ENCODE measurements at regions not wholly inside any gene's neighbourhood (a gene's known extent, or its start where the extent isn't known, plus 50 kb on each side); places are given as distances from the start of the nearest gene placed in this dataset.

GRCh38 chr3:140752499-140752898 lies 74.6 kb downstream of the TRIM42 start:
- POLR2A ChIA-PET, result no interaction called here
- DNase-seq (ENCODE audit: extremely low spot score), result no peak
- no peak for TF ChIP-seq FOXK2 (IDR thresholded peaks at IDR 0.05)
- TF ChIP-seq PKNOX1 (IDR thresholded peaks at IDR 0.05), result no peak
- TF ChIP-seq FOXA1 (IDR thresholded peaks at IDR 0.05), result no peak
- CTCF ChIA-PET, result no interaction called here

- no peak for DNase-seq (ENCODE audit: extremely low spot score)
- TF ChIP-seq SP1 (IDR thresholded peaks at IDR 0.05) (no peak), FOXK2 (IDR thresholded peaks at IDR 0.05) (no peak), PKNOX1 (IDR thresholded peaks at IDR 0.05) (no peak), SUZ12 (IDR thresholded peaks at IDR 0.05) (no peak), L3MBTL2 (conservative IDR thresholded peaks at IDR 0.05) (no peak), NFRKB (IDR thresholded peaks at IDR 0.05) (no peak)
- POLR2A ChIA-PET, result no interaction called here
- CTCF ChIA-PET, result no interaction called here
Measured at GRCh38 chr3:140753865-140754754, 76.2 kb downstream of the TRIM42 start.

- CTCF ChIA-PET, result no interaction called here
- POLR2A ChIA-PET, result no interaction called here
Measured at GRCh38 chr3:140754936-140755335, 77.1 kb downstream of the TRIM42 start.

GRCh38 chr3:140756240-140757016 lies 78.6 kb downstream of the TRIM42 start:
- POLR2A ChIA-PET, result no interaction called here
- CTCF ChIA-PET, result no interaction called here
- TF ChIP-seq SP1 (IDR thresholded peaks at IDR 0.05) (no peak), SUZ12 (IDR thresholded peaks at IDR 0.05) (no peak), LEF1 (IDR thresholded peaks at IDR 0.05; ENCODE audit: borderline replicate concordance) (no peak), FOXA1 (IDR thresholded peaks at IDR 0.05) (no peak), ELF4 (IDR thresholded peaks at IDR 0.05) (no peak), L3MBTL2 (conservative IDR thresholded peaks at IDR 0.05) (no peak), BHLHE40 (IDR thresholded peaks at IDR 0.05; ENCODE audit: borderline replicate concordance) (no peak), PKNOX1 (IDR thresholded peaks at IDR 0.05) (no peak), HDGF (IDR thresholded peaks at IDR 0.05; ENCODE audit: borderline replicate concordance) (no peak), NFRKB (IDR thresholded peaks at IDR 0.05) (no peak), CTBP1 (IDR thresholded peaks at IDR 0.05; ENCODE audit: borderline replicate concordance) (no peak)
- DNase-seq (ENCODE audit: extremely low spot score), result no peak

More at GRCh38 chr3:140754936-140755335, 77.1 kb downstream of the TRIM42 start:
- TF ChIP-seq FOXK2 (IDR thresholded peaks at IDR 0.05), result no peak
- no peak for TF ChIP-seq FOXA1 (IDR thresholded peaks at IDR 0.05)
- DNase-seq (ENCODE audit: extremely low spot score), result no peak

GRCh38 chr3:140758791-140759444 lies 81.1 kb downstream of the TRIM42 start:
- POLR2A ChIA-PET, result interaction anchor here (0.6 kb wide), 1 partner anchor 13 kb away, joined by 3 read pairs; no protein-coding TSS in a partner anchor
- CTCF ChIA-PET, result no interaction called here
- TF ChIP-seq FOXM1 (IDR thresholded peaks at IDR 0.05; ENCODE audit: borderline replicate concordance), result no peak
- no peak for TF ChIP-seq LEF1 (IDR thresholded peaks at IDR 0.05; ENCODE audit: borderline replicate concordance)
- DNase-seq (ENCODE audit: extremely low spot score), result no peak

GRCh38 chr3:140760324-140761075 lies 82.6 kb downstream of the TRIM42 start:
- no peak for DNase-seq (ENCODE audit: extremely low spot score)
- TF ChIP-seq FOXK2 (IDR thresholded peaks at IDR 0.05) (no peak), ELF4 (IDR thresholded peaks at IDR 0.05) (no peak), L3MBTL2 (conservative IDR thresholded peaks at IDR 0.05) (no peak), CTBP1 (IDR thresholded peaks at IDR 0.05; ENCODE audit: borderline replicate concordance) (no peak), ARNT (IDR thresholded peaks at IDR 0.05) (no peak), TARDBP (IDR thresholded peaks at IDR 0.05) (no peak), PKNOX1 (IDR thresholded peaks at IDR 0.05) (no peak), FOXM1 (IDR thresholded peaks at IDR 0.05; ENCODE audit: borderline replicate concordance) (no peak), FOXA1 (IDR thresholded peaks at IDR 0.05) (no peak), NFRKB (IDR thresholded peaks at IDR 0.05) (no peak), ZNF384 (IDR thresholded peaks at IDR 0.05) (no peak), SUZ12 (IDR thresholded peaks at IDR 0.05) (no peak), LEF1 (IDR thresholded peaks at IDR 0.05; ENCODE audit: borderline replicate concordance) (no peak)
- ChIA-PET CTCF (no interaction called here), POLR2A (no interaction called here)
